ENCODE measurements at regions not wholly inside any gene's neighbourhood (a gene's known extent, or its start where the extent isn't known, plus 50 kb on each side); places are given as distances from the start of the nearest gene placed in this dataset.

GRCh38 chr14:106681161-106681560, 1154.8 kb downstream of the TMEM121 start:
- Histone ChIP-seq H3K27me3 (peaks cover 0 to 17% of the 10 kb centered on the region in 2 donors), H3K9me3 (no peaks in the 10 kb centered on the region), H3K4me1 (no peaks in the 10 kb centered on the region), H3K4me3 (no peak overlapping the region), H3K36me3 (no peaks in the 10 kb centered on the region), H3K27ac (no peak overlapping the region)
- intact Hi-C loops (cut with DNase I): no loop called here
- TF ChIP-seq CTCF (IDR thresholded peaks at IDR 0.05): no peak
- DNase-seq (no peak), ATAC-seq (no peak)

- Histone ChIP-seq H3K4me1 (no peaks in the 10 kb centered on the region), H3K27me3 (peaks cover 0 to 21% of the 10 kb centered on the region in 2 donors), H3K9me3 (no peaks in the 10 kb centered on the region), H3K36me3 (no peaks in the 10 kb centered on the region), H3K4me3 (no peak overlapping the region), H3K27ac (no peak overlapping the region)
- no peak for TF ChIP-seq CTCF (IDR thresholded peaks at IDR 0.05)
- intact Hi-C loops (cut with DNase I): no loop called here
- no peak for DNase-seq
- ATAC-seq: no peak
These were observed 1155.2 kb downstream of the TMEM121 start for GRCh38 chr14:106681568-106681967.

- Histone ChIP-seq H3K9me3 (no peaks in the 10 kb centered on the region), H3K27ac (no peak overlapping the region), H3K4me1 (no peaks in the 10 kb centered on the region), H3K36me3 (no peaks in the 10 kb centered on the region), H3K27me3 (peaks cover 0 to 27% of the 10 kb centered on the region in 2 donors), H3K4me3 (no peak overlapping the region)
- ATAC-seq: no peak
- no peak for DNase-seq
- intact Hi-C loops (cut with DNase I): no loop called here
- TF ChIP-seq CTCF (IDR thresholded peaks at IDR 0.05): no peak
These were observed 1157.2 kb downstream of the TMEM121 start for GRCh38 chr14:106683631-106684030.

GRCh38 chr14:106686533-106686932, 1160.2 kb downstream of the TMEM121 start:
- Histone ChIP-seq H3K27me3 (peaks cover 0 to 18% of the 10 kb centered on the region in 2 donors), H3K27ac (no peak overlapping the region), H3K36me3 (no peaks in the 10 kb centered on the region), H3K4me3 (no peak overlapping the region), H3K4me1 (no peaks in the 10 kb centered on the region), H3K9me3 (no peaks in the 10 kb centered on the region)
- no peak for TF ChIP-seq CTCF (IDR thresholded peaks at IDR 0.05)
- intact Hi-C loops (cut with DNase I): no loop called here
- no peak for DNase-seq
- no peak for ATAC-seq

- TF ChIP-seq CTCF (IDR thresholded peaks at IDR 0.05): no peak
- Histone ChIP-seq H3K27me3 (peaks cover 0 to 15% of the 10 kb centered on the region in 2 donors), H3K4me3 (no peak overlapping the region), H3K27ac (no peak overlapping the region), H3K36me3 (no peaks in the 10 kb centered on the region), H3K9me3 (no peaks in the 10 kb centered on the region), H3K4me1 (no peaks in the 10 kb centered on the region)
- intact Hi-C loops (cut with DNase I): no loop called here
- DNase-seq (no peak), ATAC-seq (no peak)
These were observed 1164.0 kb downstream of the TMEM121 start for GRCh38 chr14:106690333-106690891.

All from left lung (tissue), 4 donors.